ENCODE measurements at regions not wholly inside any gene's neighbourhood (a gene's known extent, or its start where the extent isn't known, plus 50 kb on each side); places are given as distances from the start of the nearest gene placed in this dataset.

- no peak for TF ChIP-seq CTCF (optimal IDR thresholded peaks at IDR 0.05 in 1 of 3, IDR thresholded peaks at IDR 0.05 in 1 of 3, conservative IDR thresholded peaks at IDR 0.05 in 1 of 3; ENCODE audit: extremely low read depth in 1 of 3, insufficient read depth in 2 of 3, low read length in 3 of 3)
- TF ChIP-seq EZH2 (IDR thresholded peaks at IDR 0.05; ENCODE audit: low read length): no peak
Observed at GRCh38 chr4:123869286-123870215, 473.0 kb downstream of the SPRY1 start.
